ENCODE measurements at regions not wholly inside any gene's neighbourhood (a gene's known extent, or its start where the extent isn't known, plus 50 kb on each side); places are given as distances from the start of the nearest gene placed in this dataset.
"Not testable (repeated sequence)": the region's sequence is repeated elsewhere in the genome, so short reads cannot be mapped to it uniquely, and the experiment has no call there.

GRCh38 chr5:58357121-58357520 is 102.8 kb downstream of the PLK2 start:
- no peak for DNase-seq

DNA sequence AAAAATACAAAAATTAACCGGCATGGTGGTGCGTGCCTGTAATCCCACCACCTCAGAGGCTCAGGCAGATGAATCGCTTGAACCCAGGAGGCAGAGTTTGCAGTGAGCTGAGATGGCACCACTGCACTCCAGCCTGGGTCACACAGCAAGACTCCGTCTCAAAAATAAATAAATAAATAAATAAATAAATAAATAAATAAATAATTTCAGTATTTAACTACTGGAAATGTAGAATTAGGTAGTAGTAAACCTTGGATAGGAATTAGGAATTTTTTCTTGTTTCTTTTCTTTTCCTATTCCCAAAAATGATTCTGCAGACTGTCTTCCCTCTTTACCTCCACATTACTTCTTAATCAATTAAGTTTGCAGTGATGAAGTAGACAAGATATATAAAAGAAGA is 103.2 kb downstream of the PLK2 start:
- DNase-seq = no peak

DNA sequence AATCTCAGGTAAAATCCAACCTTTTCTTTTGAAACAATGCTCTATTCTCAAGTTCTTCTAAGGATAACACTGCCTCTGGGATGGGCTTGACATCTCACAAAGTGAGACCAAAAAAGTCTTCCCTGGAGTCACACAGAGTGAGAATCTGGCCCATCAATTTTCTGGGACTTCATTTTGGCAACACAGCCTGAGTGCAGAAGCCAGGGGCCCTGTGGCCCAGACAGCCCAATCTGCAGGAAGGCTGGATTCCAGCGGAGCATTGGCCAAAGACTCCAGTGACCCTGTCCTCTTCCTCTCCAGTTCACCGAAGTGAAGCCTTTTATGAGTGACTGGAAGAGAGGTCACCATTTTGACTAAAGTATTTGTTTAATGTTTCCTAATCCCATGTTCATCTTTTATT is 105.1 kb downstream of the PLK2 start:
- no peak for DNase-seq

- DNase-seq = no peak
Measured at GRCh38 chr5:58353992-58354391, 105.9 kb downstream of the PLK2 start.

DNA sequence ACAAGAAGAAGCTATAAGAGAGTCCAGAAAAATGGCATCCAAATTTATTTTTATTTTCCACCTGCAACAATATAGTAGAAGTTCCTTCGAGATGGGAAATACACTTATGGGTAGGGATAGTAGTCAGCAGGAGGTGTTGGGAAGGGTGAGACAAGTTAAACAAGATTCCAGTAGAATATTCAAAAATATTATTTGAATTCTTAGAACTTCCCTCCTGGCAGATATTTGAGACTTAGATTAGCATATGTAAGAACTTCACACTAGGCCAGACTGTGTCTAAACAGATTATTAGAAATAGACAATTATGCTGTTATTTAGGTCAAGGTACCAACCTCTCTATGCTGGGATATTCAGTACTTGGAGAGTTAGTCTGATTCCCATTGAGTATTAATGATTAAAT is 108.7 kb downstream of the PLK2 start:
- no peak for DNase-seq

DNA sequence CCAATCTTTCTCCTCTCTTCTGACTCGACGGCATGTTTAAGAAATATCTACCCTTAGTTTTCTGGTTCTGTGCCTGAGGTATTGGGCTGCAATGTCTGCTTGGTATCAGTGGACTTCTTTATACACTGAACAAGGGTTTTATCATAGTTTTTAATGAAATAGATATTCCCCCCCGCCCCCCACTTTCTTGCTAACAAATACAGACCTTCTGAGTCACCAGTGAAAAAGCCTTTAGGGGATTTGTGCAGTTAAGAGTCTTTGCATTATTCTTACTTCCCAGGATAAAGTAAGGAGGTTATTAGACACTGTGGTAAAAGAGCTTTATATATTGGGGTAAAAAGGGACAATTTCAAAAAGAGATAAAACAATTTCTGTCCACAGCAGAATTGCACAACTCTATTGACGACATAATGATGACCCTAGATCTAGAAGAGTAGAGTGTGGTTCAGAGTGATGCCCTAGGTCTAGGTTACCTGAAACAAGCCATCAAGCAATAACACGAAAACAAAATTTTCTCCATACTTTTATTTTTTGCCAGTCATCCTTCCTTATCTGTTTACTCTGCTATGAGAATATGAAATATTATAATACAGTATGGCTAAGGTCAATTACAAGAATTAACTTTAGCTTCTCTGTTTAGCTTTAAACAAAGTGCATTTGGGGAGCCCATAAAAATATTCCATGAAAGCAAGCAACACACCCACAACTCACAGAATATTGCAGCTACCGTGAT is 110.7 kb downstream of the PLK2 start:
- DNase-seq = no peak

DNA sequence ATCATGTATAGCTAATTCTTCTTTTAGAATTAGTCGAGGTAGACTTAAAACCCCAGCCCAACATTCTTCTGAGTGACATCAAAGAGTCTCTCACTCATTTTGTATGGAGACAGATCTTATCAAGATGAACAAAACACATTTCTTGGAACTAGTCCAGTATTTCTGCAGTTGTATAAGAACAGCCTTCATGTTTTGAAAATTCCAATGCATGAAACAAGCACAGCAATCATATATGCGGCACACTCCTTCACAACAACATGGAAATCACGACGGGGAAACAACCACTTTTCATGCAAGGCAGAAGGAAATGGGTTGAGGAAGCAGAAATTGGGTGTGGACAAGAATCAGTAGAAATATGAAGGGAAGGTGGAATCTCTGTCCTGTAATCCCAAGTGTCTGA is 113.8 kb downstream of the PLK2 start:
- DNase-seq = no peak

- no peak for DNase-seq
Measured at GRCh38 chr5:58341476-58341875, 118.4 kb downstream of the PLK2 start.

- DNase-seq = no peak
Measured at GRCh38 chr5:58335518-58335917, 124.4 kb downstream of the PLK2 start.

DNA sequence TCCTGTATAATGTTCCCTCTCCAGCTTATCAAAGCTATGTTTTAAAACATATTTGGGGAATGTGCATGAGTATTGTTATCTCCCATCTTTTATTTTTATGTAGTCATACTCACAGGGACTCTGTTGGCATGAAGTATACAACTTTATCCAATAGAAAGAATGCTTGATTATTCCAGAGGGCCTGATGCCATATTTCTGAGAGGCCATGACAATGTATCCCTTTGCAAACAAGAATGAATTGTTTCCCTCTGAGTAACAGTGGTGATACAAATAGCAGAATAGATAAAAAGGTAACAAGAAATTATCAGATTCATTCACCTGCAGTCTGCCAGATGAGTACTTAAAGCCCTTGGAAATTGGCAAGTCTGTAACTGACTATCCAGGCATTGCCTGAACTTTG is 125.9 kb downstream of the PLK2 start:
- no peak for DNase-seq

- DNase-seq = no peak
Measured at GRCh38 chr5:58330781-58331180, 129.1 kb downstream of the PLK2 start.

- no peak for DNase-seq
Measured at GRCh38 chr5:58327289-58327688, 132.6 kb downstream of the PLK2 start.

DNA sequence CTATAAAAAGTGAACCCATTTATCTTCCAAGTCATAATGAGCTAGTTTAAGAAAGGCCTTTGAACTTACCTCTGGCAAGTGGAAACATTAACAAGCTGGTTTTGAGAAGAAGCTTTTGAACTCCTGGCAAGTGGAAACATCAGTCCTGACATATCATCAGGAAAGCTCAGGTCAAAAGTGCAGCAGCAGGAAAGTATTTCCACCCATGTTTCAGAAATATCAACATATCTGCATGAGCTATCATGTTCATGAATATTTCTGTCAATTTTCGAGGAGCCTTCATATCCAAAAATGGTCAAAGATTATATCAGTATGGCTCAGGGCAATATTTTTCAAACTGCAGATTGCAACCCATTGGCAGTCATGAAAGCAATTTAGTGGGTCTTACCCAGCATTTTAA is 133.9 kb downstream of the PLK2 start:
- DNase-seq = no peak

GRCh38 chr5:58322453-58322852 is 137.4 kb downstream of the PLK2 start:
- no peak for DNase-seq

DNA sequence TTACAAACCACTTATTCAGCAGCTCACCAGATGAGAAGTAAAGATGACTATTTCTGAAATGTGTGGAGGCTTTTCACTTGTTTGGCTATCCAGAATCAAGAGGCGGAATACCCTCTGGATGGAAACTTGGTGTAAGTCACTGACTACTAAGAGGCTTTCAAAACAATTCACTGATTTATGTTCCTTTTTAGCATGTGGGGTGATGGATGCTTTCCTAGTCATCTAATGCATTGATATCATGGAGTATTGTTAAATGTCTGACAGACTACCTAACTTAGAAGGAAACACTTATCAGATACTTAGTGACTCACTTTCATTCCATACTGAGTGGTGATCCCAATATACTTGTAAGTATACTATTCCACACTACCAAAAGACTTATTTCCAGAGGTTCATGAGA is 141.4 kb downstream of the PLK2 start:
- no peak for DNase-seq

- DNase-seq = no peak
Measured at GRCh38 chr5:58317808-58318207, 142.1 kb downstream of the PLK2 start.

DNA sequence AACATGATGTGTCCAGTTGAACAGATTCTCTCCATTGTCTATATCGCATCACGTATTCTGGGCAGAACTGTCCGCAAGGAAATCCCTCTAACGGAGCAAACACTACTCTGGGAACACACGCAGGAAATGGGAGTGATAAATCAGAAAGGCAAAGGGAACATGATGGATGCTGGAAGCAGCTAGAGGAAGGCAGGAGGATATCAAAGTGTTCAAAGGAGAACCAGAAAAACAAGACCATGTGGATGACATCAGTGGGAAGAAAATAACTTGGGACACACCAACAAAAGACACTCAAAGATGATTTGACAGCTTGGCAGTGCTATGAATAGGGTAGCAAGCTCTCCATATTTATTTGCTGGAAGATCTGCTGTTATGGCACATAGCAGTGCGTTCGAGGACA is 142.9 kb downstream of the PLK2 start:
- no peak for DNase-seq

DNA sequence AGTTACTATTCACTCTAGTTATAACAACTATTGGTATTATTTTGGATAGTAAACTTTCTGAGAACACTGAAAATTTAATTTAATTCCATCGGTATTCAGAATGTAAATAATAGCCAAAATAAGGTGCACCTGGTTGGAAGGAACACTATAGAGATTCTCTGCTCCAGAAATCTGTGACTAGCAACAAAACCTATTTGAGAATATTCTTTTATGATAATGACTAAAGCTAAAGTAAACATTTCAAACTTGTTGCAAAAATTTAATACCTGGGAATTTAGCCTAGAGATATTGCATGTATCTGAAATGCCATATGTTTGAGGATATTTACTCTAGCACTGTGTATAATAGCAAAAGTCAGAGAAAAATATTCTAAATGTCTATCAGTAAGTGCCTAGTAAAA is 144.1 kb downstream of the PLK2 start:
- no peak for DNase-seq

GRCh38 chr5:58314356-58315210 is 145.3 kb downstream of the PLK2 start:
- DNase-seq = no peak

GRCh38 chr5:58312299-58312698 is 147.6 kb downstream of the PLK2 start:
- no peak for DNase-seq

- DNase-seq = no peak
Measured at GRCh38 chr5:58311526-58311925, 148.4 kb downstream of the PLK2 start.

DNA sequence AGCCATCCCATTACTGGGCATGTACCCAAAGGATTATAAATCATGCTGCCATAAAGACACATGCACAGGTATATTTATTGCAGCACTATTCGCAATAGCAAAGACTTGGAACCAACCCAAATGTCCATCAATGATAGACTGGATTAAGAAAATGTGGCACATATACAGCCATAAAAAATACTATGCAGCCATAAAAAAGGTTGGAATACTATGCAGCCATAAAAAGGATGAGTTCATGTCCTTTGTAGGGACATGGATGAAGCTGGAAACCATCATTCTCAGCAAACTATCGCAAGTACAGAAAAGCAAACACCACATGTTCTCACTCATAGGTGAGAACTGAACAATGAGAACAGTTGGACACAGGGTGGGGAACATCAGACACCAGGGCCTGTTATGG is 151.5 kb downstream of the PLK2 start:
- DNase-seq = not testable (repeated sequence)

DNA sequence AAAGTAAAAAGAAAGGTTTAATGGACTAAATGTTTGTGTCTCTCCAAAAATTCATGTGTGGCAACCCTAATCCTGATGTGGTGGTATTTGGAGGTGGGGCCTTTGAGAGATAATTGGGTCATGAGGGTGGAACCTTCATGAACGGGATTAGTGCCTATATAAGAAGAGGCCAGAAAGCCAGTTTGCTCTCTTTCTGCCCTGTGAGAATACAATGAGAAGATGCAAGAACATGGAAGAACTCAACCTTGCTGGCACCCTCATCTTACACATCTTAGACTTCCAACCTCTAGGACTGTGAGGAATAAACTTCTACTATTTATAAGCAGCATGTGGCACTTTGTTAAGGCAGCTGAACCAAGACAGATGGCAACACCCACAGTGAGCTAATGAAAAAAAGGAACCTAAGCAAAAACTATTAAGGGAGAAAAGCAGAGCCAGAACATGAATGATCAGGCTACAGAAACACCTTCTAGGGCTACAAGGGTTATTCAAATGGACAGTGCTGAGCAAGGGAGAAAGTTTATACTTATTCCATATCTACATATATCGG is 159.5 kb downstream of the PLK2 start:
- no peak for DNase-seq

GRCh38 chr5:58299256-58299655 is 160.6 kb downstream of the PLK2 start:
- DNase-seq = no peak
